Fibroblast of lung (primary cell): ENCODE measurements at regions not wholly inside any gene's neighbourhood (a gene's known extent, or its start where the extent isn't known, plus 50 kb on each side); places are given as distances from the start of the nearest gene placed in this dataset.

Experiments
- DNase-seq, 2 donors: peaks; one replicate each; pipeline versions ENCODE4 v3.0.0 to v3.0.0-alpha.2; 2010; ENCODE audit warnings: low read depth in 2 of 2
- H2AFZ ChIP-seq: 2 replicates; pipeline ENCODE4 v1.5.1; 2012; ENCODE audit warnings: low read length, control low read depth, inconsistent platforms
- H3K27ac ChIP-seq: 2 replicates; pipeline ENCODE4 v1.5.1; 2011; ENCODE audit warnings: low read length, control low read depth; ENCODE audit not compliant: insufficient read depth
- H3K27me3 ChIP-seq: 2 replicates; pipeline ENCODE4 v1.5.1; 2011; ENCODE audit warnings: mild to moderate bottlenecking, low read length; ENCODE audit not compliant: control insufficient read depth, insufficient read depth
- H3K36me3 ChIP-seq: 2 replicates; pipeline ENCODE4 v1.5.1; 2011; ENCODE audit warnings: low read length; ENCODE audit not compliant: control insufficient read depth, insufficient read depth
- H3K4me1 ChIP-seq: 2 replicates; pipeline ENCODE4 v1.5.1; 2011; ENCODE audit warnings: low read length; ENCODE audit not compliant: control insufficient read depth, insufficient read depth; ENCODE audit errors: extremely low read depth
- H3K4me2 ChIP-seq: 2 replicates; pipeline ENCODE4 v1.5.1; 2011; ENCODE audit warnings: low read length, control low read depth; ENCODE audit not compliant: insufficient read depth; ENCODE audit errors: extremely low read depth
- H3K4me3 ChIP-seq, 4 experiments: fragments of 200-600 bp in 1 of 4; sonication (generic) in 1 of 4; replicated peaks in 1 of 4; 2 replicates each; pipeline ENCODE4 v1.5.1; 2011 to 2016; ENCODE audit warnings: low read length in 4 of 4, low read depth in 3 of 4, mild to moderate bottlenecking in 3 of 4, control low read depth in 2 of 4, inconsistent platforms in 1 of 4, mixed read lengths in 1 of 4; ENCODE audit not compliant: insufficient read depth in 1 of 4; ENCODE audit errors: control extremely low read depth in 1 of 4
- H3K79me2 ChIP-seq: 2 replicates; pipeline ENCODE4 v1.5.1; 2012; ENCODE audit warnings: mild to moderate bottlenecking, low read length, inconsistent platforms; ENCODE audit not compliant: control insufficient read depth, insufficient read depth
- H3K9ac ChIP-seq: 2 replicates; pipeline ENCODE4 v1.5.1; 2011; ENCODE audit warnings: mild to moderate bottlenecking, low read length, control low read depth; ENCODE audit not compliant: insufficient read depth
- H3K9me3 ChIP-seq: 2 replicates; pipeline ENCODE4 v1.5.1; 2012; ENCODE audit warnings: low read depth, low read length; ENCODE audit not compliant: control insufficient read depth, insufficient read depth
- H4K20me1 ChIP-seq: 2 replicates; pipeline ENCODE4 v1.5.1; 2011; ENCODE audit warnings: low read length; ENCODE audit not compliant: control insufficient read depth, insufficient read depth; ENCODE audit errors: extremely low read depth
- EZH2 ChIP-seq: IDR thresholded peaks from 2 replicates; pipeline ENCODE4 v1.5.1; 2012; ENCODE audit warnings: low read length, control low read depth, mild to moderate bottlenecking; ENCODE audit errors: missing control alignments
- TF ChIP-seq, protein P1 (sequence below), 2 donors: IDR thresholded peaks in 1 of 2; conservative IDR thresholded peaks in 1 of 2; 1 replicate in 1 of 2; 2 replicates in 1 of 2; pipeline ENCODE4 v1.5.1; 2011 to 2012; ENCODE audit warnings: low read length in 2 of 2, control low read depth in 1 of 2, inconsistent platforms in 1 of 2, low read depth in 1 of 2, mild to moderate bottlenecking in 1 of 2

DNA sequence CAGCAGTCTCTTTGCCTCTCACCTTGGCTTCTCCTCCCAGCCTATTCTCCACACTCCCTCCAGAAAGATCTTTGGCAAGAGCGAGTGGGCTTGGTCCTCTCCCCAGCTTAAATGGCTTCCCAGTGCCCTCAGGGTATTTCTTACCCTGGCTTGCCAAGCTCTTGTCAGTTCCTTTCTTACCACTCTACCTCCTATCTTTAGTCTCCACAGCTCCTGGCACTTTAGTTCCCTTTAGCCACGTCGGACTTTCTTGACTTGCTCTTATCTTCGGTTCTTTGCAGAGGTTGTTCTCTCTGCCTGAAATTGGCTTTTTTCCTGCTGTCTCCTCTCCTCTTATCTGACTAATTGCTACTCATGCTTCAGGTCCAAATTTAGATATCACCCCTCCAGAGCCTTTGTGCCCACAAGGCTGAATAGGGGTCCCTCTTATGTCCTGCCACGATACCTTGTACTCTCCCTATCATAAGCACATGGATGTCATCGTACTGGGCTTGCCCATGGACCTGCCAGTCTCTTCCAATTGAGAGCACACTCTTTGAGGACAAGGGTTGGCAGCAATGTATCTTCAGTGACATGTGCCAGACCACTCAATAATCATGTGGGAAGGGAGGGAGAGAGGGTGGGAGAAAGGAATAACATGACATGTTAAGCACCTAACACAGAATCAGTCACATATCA, 131.7 kb upstream of the CTAGE1 start:
- no peak for DNase-seq
- H2AFZ ChIP-seq, result no peak overlapping the region

DNA sequence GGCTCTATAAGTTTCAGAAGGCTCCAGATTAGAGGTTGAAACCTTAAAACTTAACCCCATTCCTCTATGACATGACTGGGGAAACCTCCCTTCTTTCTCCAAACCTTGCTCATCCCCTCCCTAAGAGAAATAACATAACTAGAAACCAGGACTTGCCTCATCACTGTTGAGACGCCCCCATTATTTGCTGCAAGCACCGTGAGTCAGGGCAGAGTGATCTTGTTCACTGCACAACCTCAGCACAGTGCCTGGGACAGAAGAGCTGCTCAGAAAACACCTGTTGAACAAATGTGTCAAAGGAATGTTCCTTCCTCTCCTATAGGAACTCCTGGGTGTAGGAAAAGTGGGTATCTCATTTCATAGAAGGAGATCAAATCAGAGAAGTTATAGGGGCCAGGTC, 132.7 kb upstream of the CTAGE1 start:
- H3K9me3 ChIP-seq, result no peaks in the 10 kb centered on the region
- peak in 1 of 2 donors; percentile 64 for DNase-seq
- H3K4me3 ChIP-seq, result no peak overlapping the region
- H3K36me3 ChIP-seq, result no peaks in the 10 kb centered on the region
- no peak for TF ChIP-seq EZH2
- H3K4me2 ChIP-seq, result no peak overlapping the region
- H3K79me2 ChIP-seq, result no peaks in the 10 kb centered on the region
- no peak overlapping the region for H2AFZ ChIP-seq
- no peak overlapping the region for H3K27ac ChIP-seq
- peaks cover 8% of the 10 kb centered on the region for H3K4me1 ChIP-seq
- H3K27me3 ChIP-seq, result no peaks in the 10 kb centered on the region
- no peaks in the 10 kb centered on the region for H4K20me1 ChIP-seq
- no peak overlapping the region for H3K9ac ChIP-seq

More for the DNA sequence above, 131.7 kb upstream of the CTAGE1 start:
- Histone ChIP-seq H3K27ac (no peak overlapping the region), H3K9me3 (no peaks in the 10 kb centered on the region), H3K4me2 (no peak overlapping the region), H3K36me3 (no peaks in the 10 kb centered on the region), H4K20me1 (no peaks in the 10 kb centered on the region), H3K4me1 (peaks cover 8% of the 10 kb centered on the region), H3K79me2 (no peaks in the 10 kb centered on the region), H3K27me3 (no peaks in the 10 kb centered on the region), H3K4me3 (no peak overlapping the region), H3K9ac (no peak overlapping the region)
- TF ChIP-seq EZH2, result no peak
- TF ChIP-seq, protein P1, sequence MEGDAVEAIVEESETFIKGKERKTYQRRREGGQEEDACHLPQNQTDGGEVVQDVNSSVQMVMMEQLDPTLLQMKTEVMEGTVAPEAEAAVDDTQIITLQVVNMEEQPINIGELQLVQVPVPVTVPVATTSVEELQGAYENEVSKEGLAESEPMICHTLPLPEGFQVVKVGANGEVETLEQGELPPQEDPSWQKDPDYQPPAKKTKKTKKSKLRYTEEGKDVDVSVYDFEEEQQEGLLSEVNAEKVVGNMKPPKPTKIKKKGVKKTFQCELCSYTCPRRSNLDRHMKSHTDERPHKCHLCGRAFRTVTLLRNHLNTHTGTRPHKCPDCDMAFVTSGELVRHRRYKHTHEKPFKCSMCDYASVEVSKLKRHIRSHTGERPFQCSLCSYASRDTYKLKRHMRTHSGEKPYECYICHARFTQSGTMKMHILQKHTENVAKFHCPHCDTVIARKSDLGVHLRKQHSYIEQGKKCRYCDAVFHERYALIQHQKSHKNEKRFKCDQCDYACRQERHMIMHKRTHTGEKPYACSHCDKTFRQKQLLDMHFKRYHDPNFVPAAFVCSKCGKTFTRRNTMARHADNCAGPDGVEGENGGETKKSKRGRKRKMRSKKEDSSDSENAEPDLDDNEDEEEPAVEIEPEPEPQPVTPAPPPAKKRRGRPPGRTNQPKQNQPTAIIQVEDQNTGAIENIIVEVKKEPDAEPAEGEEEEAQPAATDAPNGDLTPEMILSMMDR (conservative IDR thresholded peaks at IDR 0.05 in 1 of 2, IDR thresholded peaks at IDR 0.05 in 1 of 2; ENCODE audit: low read depth in 1 of 2, low read length in 2 of 2), result no peak

DNA sequence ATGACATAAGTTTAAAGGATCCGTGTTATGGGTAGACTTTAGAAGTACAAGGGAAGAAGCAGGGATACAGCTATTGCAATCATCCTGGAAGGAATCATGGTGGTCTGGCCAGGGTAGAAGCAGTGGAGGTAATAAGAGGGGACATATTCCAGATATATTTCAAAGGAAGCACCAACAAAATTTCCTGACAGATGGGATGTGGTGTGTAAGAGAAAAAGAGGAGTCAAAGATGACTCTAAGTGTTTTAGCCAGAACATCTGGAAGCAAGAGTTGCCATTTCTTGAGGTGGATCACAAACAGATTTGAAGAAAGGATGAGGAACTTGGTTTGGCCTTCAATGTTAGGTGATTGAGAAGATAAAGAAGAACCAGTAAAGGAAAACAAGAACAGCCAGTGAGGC, 133.1 kb upstream of the CTAGE1 start:
- Histone ChIP-seq H3K36me3 (no peaks in the 10 kb centered on the region), H3K4me1 (peaks cover 8% of the 10 kb centered on the region), H3K27me3 (no peaks in the 10 kb centered on the region), H3K4me3 (no peak overlapping the region), H4K20me1 (no peaks in the 10 kb centered on the region), H3K9me3 (no peaks in the 10 kb centered on the region), H3K4me2 (no peak overlapping the region), H3K79me2 (no peaks in the 10 kb centered on the region), H2AFZ (no peak overlapping the region), H3K9ac (no peak overlapping the region), H3K27ac (no peak overlapping the region)
- TF ChIP-seq, protein P1 (conservative IDR thresholded peaks at IDR 0.05 in 1 of 2, IDR thresholded peaks at IDR 0.05 in 1 of 2; ENCODE audit: low read depth in 1 of 2, low read length in 2 of 2), result no peak
- no peak for TF ChIP-seq EZH2
- DNase-seq, result no peak
